ENCODE measurements at regions not wholly inside any gene's neighbourhood (a gene's known extent, or its start where the extent isn't known, plus 50 kb on each side); places are given as distances from the start of the nearest gene placed in this dataset.

DNA sequence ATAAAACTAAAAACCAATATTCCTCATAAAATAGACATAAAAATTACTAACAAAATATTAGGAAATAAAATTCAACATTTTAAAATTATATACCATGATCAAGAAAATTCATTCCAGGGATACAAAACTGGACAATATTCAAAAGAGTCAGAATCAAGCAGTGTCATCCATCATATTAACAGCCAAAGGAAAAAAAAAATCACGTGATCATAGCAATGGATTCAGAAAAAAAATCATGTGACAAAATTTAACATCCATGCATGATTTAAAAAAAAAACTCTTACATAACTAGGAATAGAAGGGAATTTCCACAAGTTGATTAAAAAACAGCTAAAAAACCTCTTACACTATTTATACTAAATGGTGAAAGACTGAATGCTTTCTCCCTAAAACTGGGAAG, 95.3 kb upstream of the USP47 start:
- H3K36me3 Mint-ChIP-seq, result no peaks in the 10 kb centered on the region
- ATAC-seq (ENCODE audit: low read depth), result no peak
- H3K4me3 Mint-ChIP-seq, result no peak overlapping the region
- H3K4me1 Mint-ChIP-seq, result no peaks in the 10 kb centered on the region
- no peaks in the 10 kb centered on the region for H3K9me3 Mint-ChIP-seq
- DNase-seq (ENCODE audit: low spot score in 2 of 2), result no peak
- H3K27me3 Mint-ChIP-seq, result peaks cover 8% of the 10 kb centered on the region
- H3K27ac Mint-ChIP-seq, result no peak overlapping the region

DNA sequence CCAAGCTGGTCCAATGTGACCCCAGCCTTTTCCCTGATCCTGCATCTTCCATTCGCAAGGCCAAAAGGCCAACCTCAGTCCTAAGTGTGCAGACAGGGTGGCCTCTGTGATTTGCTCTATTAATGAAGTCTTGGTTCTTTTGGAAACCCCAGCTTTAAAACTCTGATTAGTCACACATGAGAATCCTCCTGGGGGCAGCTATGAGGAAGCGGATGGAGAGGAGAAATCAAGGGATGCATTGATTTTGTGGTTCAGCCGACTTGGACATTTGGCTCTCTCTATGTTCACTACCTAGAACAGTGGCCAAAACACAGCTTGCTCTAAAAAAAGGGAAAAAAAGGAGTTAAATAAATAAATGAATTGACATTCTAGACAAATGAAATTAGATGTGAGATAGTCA, 98.6 kb upstream of the USP47 start:
- H3K36me3 Mint-ChIP-seq, result no peaks in the 10 kb centered on the region
- H3K27ac Mint-ChIP-seq, result no peak overlapping the region
- ATAC-seq (ENCODE audit: low read depth) (no peak), DNase-seq (ENCODE audit: low spot score in 2 of 2) (no peak)
- H3K27me3 Mint-ChIP-seq, result peaks cover 15% of the 10 kb centered on the region
- H3K4me1 Mint-ChIP-seq, result no peaks in the 10 kb centered on the region
- no peak overlapping the region for H3K4me3 Mint-ChIP-seq
- no peaks in the 10 kb centered on the region for H3K9me3 Mint-ChIP-seq

DNA sequence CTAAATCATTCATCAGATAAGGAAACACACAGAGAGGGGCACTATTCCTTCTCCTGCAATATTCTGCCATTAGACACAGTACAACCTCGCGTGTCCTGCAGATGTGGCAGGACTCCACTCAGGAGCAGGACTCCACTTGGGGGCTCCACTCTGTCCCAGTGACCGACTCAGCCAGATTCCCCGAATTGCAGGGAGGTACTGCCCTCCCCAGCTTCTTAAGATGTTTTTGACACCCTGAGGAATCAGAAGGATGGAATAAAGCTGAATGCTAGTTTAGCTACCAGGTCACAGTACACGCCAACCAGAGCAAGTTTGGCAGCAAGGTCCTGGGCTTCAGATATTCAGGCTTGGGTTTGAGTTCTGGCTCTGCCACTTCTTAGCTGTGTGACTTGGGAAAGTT, 99.3 kb upstream of the USP47 start:
- Mint-ChIP-seq H3K9me3 (no peaks in the 10 kb centered on the region), H3K36me3 (no peaks in the 10 kb centered on the region), H3K27me3 (peaks cover 15% of the 10 kb centered on the region), H3K4me3 (no peak overlapping the region), H3K27ac (no peak overlapping the region), H3K4me1 (no peaks in the 10 kb centered on the region)
- DNase-seq (ENCODE audit: low spot score in 2 of 2) (no peak), ATAC-seq (ENCODE audit: low read depth) (no peak)

DNA sequence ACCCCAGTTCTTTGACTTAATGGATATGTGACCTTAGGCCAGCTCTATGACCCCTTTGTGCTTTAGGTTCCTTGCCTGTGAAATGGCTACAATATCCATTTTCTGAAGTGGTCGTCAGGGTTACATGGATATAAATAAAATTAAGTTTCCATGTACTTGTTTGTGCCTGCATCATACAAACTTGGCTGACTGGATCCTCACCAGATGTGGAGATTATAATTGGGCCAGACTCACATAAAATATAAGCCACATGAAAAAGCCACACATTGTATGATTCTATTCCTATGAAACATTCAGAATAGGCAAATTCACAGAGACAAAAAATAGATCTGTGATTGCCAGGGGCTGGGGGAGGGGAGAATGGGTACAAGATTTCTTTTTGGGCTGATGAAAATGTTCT, 100.9 kb upstream of the USP47 start:
- Mint-ChIP-seq H3K9me3 (no peaks in the 10 kb centered on the region), H3K27me3 (peaks cover 15% of the 10 kb centered on the region), H3K27ac (no peak overlapping the region), H3K36me3 (no peaks in the 10 kb centered on the region), H3K4me1 (no peaks in the 10 kb centered on the region), H3K4me3 (no peak overlapping the region)
- ATAC-seq (ENCODE audit: low read depth) (no peak), DNase-seq (ENCODE audit: low spot score in 2 of 2) (no peak)

GRCh38 chr11:11740073-11740702, 101.6 kb upstream of the USP47 start:
- H3K36me3 Mint-ChIP-seq, result no peaks in the 10 kb centered on the region
- H3K9me3 Mint-ChIP-seq, result no peaks in the 10 kb centered on the region
- DNase-seq (ENCODE audit: low spot score in 2 of 2) (no peak), ATAC-seq (ENCODE audit: low read depth) (no peak)
- H3K27ac Mint-ChIP-seq, result no peak overlapping the region
- H3K4me1 Mint-ChIP-seq, result no peaks in the 10 kb centered on the region
- no peak overlapping the region for H3K4me3 Mint-ChIP-seq
- H3K27me3 Mint-ChIP-seq, result peaks cover 17% of the 10 kb centered on the region

GRCh38 chr11:11738370-11738769, 103.4 kb upstream of the USP47 start:
- ATAC-seq (ENCODE audit: low read depth) (no peak), DNase-seq (ENCODE audit: low spot score in 2 of 2) (no peak)
- Mint-ChIP-seq H3K9me3 (no peaks in the 10 kb centered on the region), H3K4me1 (no peaks in the 10 kb centered on the region), H3K4me3 (no peak overlapping the region), H3K27ac (no peak overlapping the region), H3K27me3 (peaks cover 16% of the 10 kb centered on the region), H3K36me3 (no peaks in the 10 kb centered on the region)

- DNase-seq (ENCODE audit: low spot score in 2 of 2) (no peak), ATAC-seq (ENCODE audit: low read depth) (no peak)
- Mint-ChIP-seq H3K27me3 (peaks cover 17% of the 10 kb centered on the region), H3K4me3 (no peak overlapping the region), H3K27ac (no peak overlapping the region), H3K4me1 (no peaks in the 10 kb centered on the region), H3K9me3 (no peaks in the 10 kb centered on the region), H3K36me3 (no peaks in the 10 kb centered on the region)
Measured at GRCh38 chr11:11735586-11735985, 106.2 kb upstream of the USP47 start.

GRCh38 chr11:11733246-11733747, 108.5 kb upstream of the USP47 start:
- DNase-seq (ENCODE audit: low spot score in 2 of 2) (no peak), ATAC-seq (ENCODE audit: low read depth) (no peak)
- H3K27ac Mint-ChIP-seq, result no peak overlapping the region
- H3K4me3 Mint-ChIP-seq, result no peak overlapping the region
- H3K9me3 Mint-ChIP-seq, result no peaks in the 10 kb centered on the region
- H3K4me1 Mint-ChIP-seq, result no peaks in the 10 kb centered on the region
- no peaks in the 10 kb centered on the region for H3K36me3 Mint-ChIP-seq
- H3K27me3 Mint-ChIP-seq, result peaks cover 14% of the 10 kb centered on the region

DNA sequence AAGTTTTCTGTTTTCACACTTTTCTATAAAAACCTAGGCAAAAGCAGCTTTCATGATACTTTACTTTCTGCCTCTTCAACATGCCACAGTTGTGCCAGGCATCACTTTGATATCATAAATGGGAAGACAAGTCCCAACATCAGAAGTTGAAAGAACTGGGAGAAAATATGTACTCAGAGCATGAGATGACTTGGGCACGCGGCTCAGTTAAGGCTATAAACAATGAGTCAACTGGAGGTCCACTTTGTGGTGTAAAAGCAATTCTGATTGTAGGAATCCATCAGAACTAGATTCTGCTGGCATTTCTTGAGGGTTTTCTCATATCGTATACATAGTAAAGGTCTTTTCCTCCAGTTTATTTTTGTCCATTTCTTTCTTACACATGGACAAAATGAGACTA, 109.7 kb upstream of the USP47 start:
- H3K27ac Mint-ChIP-seq, result no peak overlapping the region
- no peaks in the 10 kb centered on the region for H3K4me1 Mint-ChIP-seq
- H3K27me3 Mint-ChIP-seq, result peaks cover 16% of the 10 kb centered on the region
- H3K4me3 Mint-ChIP-seq, result no peak overlapping the region
- no peaks in the 10 kb centered on the region for H3K36me3 Mint-ChIP-seq
- DNase-seq (ENCODE audit: low spot score in 2 of 2) (no peak), ATAC-seq (ENCODE audit: low read depth) (no peak)
- H3K9me3 Mint-ChIP-seq, result no peaks in the 10 kb centered on the region

GRCh38 chr11:11731311-11732083, 109.7 kb upstream of the GALNT18 start:
- DNase-seq (ENCODE audit: low spot score in 2 of 2), result no peak

DNA sequence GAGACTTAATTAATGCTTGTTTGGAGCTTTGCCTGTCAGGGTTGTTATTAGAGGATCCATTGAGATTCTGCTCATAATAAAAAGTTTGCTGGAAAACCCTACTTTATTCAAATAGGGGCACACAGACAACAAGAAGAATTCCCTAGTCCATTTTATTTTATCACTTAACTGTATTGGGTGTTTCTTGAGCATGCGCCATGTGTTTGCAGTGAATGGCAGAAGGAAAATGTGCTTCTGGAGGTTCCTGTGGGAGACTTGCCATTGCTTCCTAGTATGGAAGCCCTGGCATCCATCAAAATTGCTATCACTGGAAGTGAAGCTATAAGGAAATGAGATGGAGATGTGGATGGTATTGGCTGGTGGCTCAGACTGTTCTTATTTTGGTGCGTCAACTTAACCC, 106.6 kb upstream of the GALNT18 start:
- DNase-seq (ENCODE audit: low spot score in 2 of 2) (no peak), ATAC-seq (ENCODE audit: low read depth) (no peak)
- Mint-ChIP-seq H3K27ac (no peak overlapping the region), H3K4me3 (no peak overlapping the region), H3K9me3 (no peaks in the 10 kb centered on the region), H3K4me1 (no peaks in the 10 kb centered on the region), H3K27me3 (peaks cover 15% of the 10 kb centered on the region), H3K36me3 (no peaks in the 10 kb centered on the region)

More at GRCh38 chr11:11731311-11732083, 109.7 kb upstream of the GALNT18 start:
- Mint-ChIP-seq H3K4me1 (no peaks in the 10 kb centered on the region), H3K9me3 (no peaks in the 10 kb centered on the region), H3K27ac (no peak overlapping the region), H3K27me3 (peaks cover 16% of the 10 kb centered on the region), H3K36me3 (no peaks in the 10 kb centered on the region), H3K4me3 (no peak overlapping the region)
- ATAC-seq (ENCODE audit: low read depth), result no peak

- Mint-ChIP-seq H3K4me3 (no peak overlapping the region), H3K27ac (no peak overlapping the region), H3K36me3 (no peaks in the 10 kb centered on the region), H3K27me3 (peaks cover 13% of the 10 kb centered on the region), H3K9me3 (peaks cover 6% of the 10 kb centered on the region), H3K4me1 (no peaks in the 10 kb centered on the region)
- no peak for ATAC-seq (ENCODE audit: low read depth)
- no peak for DNase-seq (ENCODE audit: low spot score in 2 of 2)
Measured at GRCh38 chr11:11725438-11725837, 103.6 kb upstream of the GALNT18 start.

- H3K36me3 Mint-ChIP-seq, result no peaks in the 10 kb centered on the region
Measured at GRCh38 chr11:11724994-11725393, 103.2 kb upstream of the GALNT18 start.

DNA sequence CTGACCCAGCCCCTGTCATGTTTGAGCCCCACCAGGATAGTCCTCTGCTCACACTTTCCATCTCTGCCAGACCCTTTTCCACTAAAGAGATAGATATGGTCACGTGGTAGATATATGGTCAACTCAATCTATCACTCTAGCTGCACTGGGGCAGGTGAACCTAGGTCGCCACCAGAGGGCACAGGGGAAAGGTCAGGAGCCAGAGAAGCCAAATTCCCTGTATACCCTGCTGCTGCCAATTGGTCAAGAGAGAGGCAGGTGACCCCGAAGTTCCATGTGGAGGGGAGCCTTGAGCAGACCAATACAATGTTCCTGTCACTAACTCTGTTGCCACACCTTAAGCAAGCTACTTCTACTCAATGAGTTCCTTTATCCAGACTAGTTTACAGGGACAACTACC, 101.1 kb upstream of the GALNT18 start:
- ATAC-seq (ENCODE audit: low read depth), result no peak
- Mint-ChIP-seq H3K4me3 (no peak overlapping the region), H3K36me3 (no peaks in the 10 kb centered on the region), H3K27me3 (peaks cover 13% of the 10 kb centered on the region), H3K27ac (no peak overlapping the region), H3K9me3 (peaks cover 6% of the 10 kb centered on the region), H3K4me1 (no peaks in the 10 kb centered on the region)
- DNase-seq (ENCODE audit: low spot score in 2 of 2), result no peak

More at GRCh38 chr11:11724994-11725393, 103.2 kb upstream of the GALNT18 start:
- DNase-seq (ENCODE audit: low spot score in 2 of 2) (no peak), ATAC-seq (ENCODE audit: low read depth) (no peak)
- peaks cover 6% of the 10 kb centered on the region for H3K9me3 Mint-ChIP-seq
- no peak overlapping the region for H3K4me3 Mint-ChIP-seq
- H3K4me1 Mint-ChIP-seq, result no peaks in the 10 kb centered on the region
- no peak overlapping the region for H3K27ac Mint-ChIP-seq
- peaks cover 13% of the 10 kb centered on the region for H3K27me3 Mint-ChIP-seq

DNA sequence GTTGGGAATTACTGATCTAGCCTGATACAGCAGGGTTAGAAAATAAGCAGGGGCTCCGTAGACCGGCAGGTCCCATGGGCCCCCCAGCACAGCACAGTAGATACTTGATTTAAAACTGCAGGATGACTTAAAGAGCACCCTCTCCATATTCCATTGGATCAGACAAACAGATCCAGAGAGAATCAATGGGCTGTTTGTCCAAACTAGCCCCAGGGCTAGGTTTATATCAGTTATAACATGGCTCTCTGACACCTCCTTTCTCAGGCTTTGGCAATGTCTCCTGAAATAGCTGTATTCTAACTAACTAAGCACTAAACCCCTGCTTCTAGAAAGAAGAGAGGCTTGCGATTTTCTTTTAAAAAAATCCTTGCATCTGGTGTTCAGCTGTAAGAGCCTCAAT, 100.4 kb upstream of the GALNT18 start:
- Mint-ChIP-seq H3K9me3 (peaks cover 6% of the 10 kb centered on the region), H3K27ac (no peak overlapping the region), H3K4me1 (no peaks in the 10 kb centered on the region), H3K36me3 (no peaks in the 10 kb centered on the region), H3K27me3 (peaks cover 12% of the 10 kb centered on the region), H3K4me3 (no peak overlapping the region)
- ATAC-seq (ENCODE audit: low read depth), result no peak
- DNase-seq (ENCODE audit: low spot score in 2 of 2), result no peak

Measured in memory B cell (primary cell).